Hepatocyte (in vitro differentiated cells): ENCODE measurements at regions not wholly inside any gene's neighbourhood (a gene's known extent, or its start where the extent isn't known, plus 50 kb on each side); places are given as distances from the start of the nearest gene placed in this dataset.

ENCODE experiments used
- DNase-seq: peaks from one replicate; pipeline ENCODE4 v3.0.0-alpha.2; 2016; ENCODE audit warnings: low spot score
- H2AFZ ChIP-seq: fragments of 200-600 bp; sonication (generic); 2 replicates; pipeline ENCODE4 v1.6.0; 2016; ENCODE audit warnings: antibody characterized with exemption, mild to moderate bottlenecking
- H3K27ac ChIP-seq: fragments of 200-600 bp; sonication (generic); 2 replicates; pipeline ENCODE4 v1.5.1; 2016; ENCODE audit warnings: mild to moderate bottlenecking
- H3K27me3 ChIP-seq: fragments of 200-600 bp; sonication (generic); 2 replicates; pipeline ENCODE4 v1.6.1; 2016
- H3K36me3 ChIP-seq: fragments of 200-600 bp; sonication (generic); replicated peaks from 2 replicates; pipeline ENCODE4 v1.5.1; 2016; ENCODE audit warnings: low read depth; ENCODE audit not compliant: insufficient read depth
- H3K4me1 ChIP-seq: fragments of 200-600 bp; sonication (generic); 2 replicates; pipeline ENCODE4 v1.5.1; 2016; ENCODE audit warnings: mild to moderate bottlenecking, moderate library complexity; ENCODE audit not compliant: insufficient read depth
- H3K4me2 ChIP-seq: fragments of 200-600 bp; sonication (generic); 2 replicates; pipeline ENCODE4 v1.6.0; 2016
- H3K4me3 ChIP-seq: fragments of 200-600 bp; sonication (generic); 2 replicates; pipeline ENCODE4 v1.5.1; 2016; ENCODE audit warnings: mild to moderate bottlenecking
- H3K79me2 ChIP-seq: fragments of 200-600 bp; sonication (generic); 2 replicates; pipeline ENCODE4 v1.6.0; 2017; ENCODE audit warnings: mild to moderate bottlenecking
- H3K9me2 ChIP-seq: fragments of 200-600 bp; sonication (generic); replicated peaks from 2 replicates; pipeline ENCODE4 v1.6.0; 2017; ENCODE audit warnings: mild to moderate bottlenecking; ENCODE audit not compliant: insufficient read depth
- H3K9me3 ChIP-seq: fragments of 200-600 bp; sonication (generic); 2 replicates; pipeline ENCODE4 v1.5.1; 2016; ENCODE audit warnings: low read depth, mild to moderate bottlenecking
- H4K20me1 ChIP-seq: fragments of 200-600 bp; sonication (generic); 2 replicates; pipeline ENCODE4 v1.6.0; 2016; ENCODE audit warnings: mild to moderate bottlenecking; ENCODE audit not compliant: insufficient read depth, poor library complexity, severe bottlenecking
- EZH2 ChIP-seq: fragments of 200-600 bp; sonication (generic); IDR thresholded peaks from 2 replicates; pipeline ENCODE4 v1.6.1; 2016; ENCODE audit warnings: antibody characterized with exemption, mild to moderate bottlenecking, borderline replicate concordance
- EZH2phosphoT487 ChIP-seq: fragments of 200-600 bp; sonication (generic); IDR thresholded peaks from one replicate; pipeline ENCODE4 v1.6.1; 2018; ENCODE audit warnings: antibody characterized with exemption, mild to moderate bottlenecking, low read depth, moderate library complexity; ENCODE audit not compliant: unreplicated experiment, severe bottlenecking
- WGBS: methylation state at CpG from one replicate; pipeline ENCODE4 v1.1.6; 2016; ENCODE audit warnings: low lambda C conversion rate; ENCODE audit errors: missing lambda C conversion rate; 5-methylcytosine and 5-hydroxymethylcytosine counted together
- TF ChIP-seq, protein P1 (sequence below): fragments of 200-600 bp; sonication (generic); IDR thresholded peaks from 2 replicates; pipeline ENCODE4 v1.5.1; 2016; ENCODE audit warnings: antibody characterized with exemption, mild to moderate bottlenecking; ENCODE audit not compliant: poor library complexity

DNA sequence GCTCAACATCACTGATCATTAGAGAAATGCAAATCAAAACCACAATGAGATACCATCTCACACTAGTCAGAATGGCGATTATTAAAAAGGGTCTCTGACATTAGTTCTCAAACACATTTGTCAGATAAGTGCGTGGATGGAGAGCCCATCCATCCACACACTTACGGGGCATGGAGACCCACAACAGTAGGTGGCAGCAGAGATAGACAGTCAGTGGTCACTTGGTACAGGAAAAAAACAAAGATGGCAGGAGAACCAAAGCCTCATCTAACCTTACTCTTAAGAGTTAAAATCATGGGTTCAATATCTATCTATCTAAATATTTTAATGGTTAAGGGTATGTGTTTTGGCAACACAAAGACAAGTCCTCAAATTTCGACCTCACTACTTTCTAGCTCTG lies 1378.7 kb upstream of the C9orf72 start:
- WGBS: 89% methylated on average over 4 of the region's 4 CpGs
- H4K20me1 ChIP-seq: no peaks in the 10 kb centered on the region
- no peak overlapping the region for H3K4me3 ChIP-seq
- DNase-seq: no peak
- no peak overlapping the region for H3K27ac ChIP-seq
- no peaks in the 10 kb centered on the region for H3K9me3 ChIP-seq
- no peaks in the 10 kb centered on the region for H3K9me2 ChIP-seq
- TF ChIP-seq EZH2phosphoT487 (no peak), EZH2 (no peak)
- TF ChIP-seq, protein P1, sequence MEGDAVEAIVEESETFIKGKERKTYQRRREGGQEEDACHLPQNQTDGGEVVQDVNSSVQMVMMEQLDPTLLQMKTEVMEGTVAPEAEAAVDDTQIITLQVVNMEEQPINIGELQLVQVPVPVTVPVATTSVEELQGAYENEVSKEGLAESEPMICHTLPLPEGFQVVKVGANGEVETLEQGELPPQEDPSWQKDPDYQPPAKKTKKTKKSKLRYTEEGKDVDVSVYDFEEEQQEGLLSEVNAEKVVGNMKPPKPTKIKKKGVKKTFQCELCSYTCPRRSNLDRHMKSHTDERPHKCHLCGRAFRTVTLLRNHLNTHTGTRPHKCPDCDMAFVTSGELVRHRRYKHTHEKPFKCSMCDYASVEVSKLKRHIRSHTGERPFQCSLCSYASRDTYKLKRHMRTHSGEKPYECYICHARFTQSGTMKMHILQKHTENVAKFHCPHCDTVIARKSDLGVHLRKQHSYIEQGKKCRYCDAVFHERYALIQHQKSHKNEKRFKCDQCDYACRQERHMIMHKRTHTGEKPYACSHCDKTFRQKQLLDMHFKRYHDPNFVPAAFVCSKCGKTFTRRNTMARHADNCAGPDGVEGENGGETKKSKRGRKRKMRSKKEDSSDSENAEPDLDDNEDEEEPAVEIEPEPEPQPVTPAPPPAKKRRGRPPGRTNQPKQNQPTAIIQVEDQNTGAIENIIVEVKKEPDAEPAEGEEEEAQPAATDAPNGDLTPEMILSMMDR: peak; percentile 4
- no peaks in the 10 kb centered on the region for H3K36me3 ChIP-seq
- no peak overlapping the region for H2AFZ ChIP-seq
- H3K4me1 ChIP-seq: no peaks in the 10 kb centered on the region
- no peak overlapping the region for H3K4me2 ChIP-seq
- no peaks in the 10 kb centered on the region for H3K27me3 ChIP-seq
- H3K79me2 ChIP-seq: no peaks in the 10 kb centered on the region

DNA sequence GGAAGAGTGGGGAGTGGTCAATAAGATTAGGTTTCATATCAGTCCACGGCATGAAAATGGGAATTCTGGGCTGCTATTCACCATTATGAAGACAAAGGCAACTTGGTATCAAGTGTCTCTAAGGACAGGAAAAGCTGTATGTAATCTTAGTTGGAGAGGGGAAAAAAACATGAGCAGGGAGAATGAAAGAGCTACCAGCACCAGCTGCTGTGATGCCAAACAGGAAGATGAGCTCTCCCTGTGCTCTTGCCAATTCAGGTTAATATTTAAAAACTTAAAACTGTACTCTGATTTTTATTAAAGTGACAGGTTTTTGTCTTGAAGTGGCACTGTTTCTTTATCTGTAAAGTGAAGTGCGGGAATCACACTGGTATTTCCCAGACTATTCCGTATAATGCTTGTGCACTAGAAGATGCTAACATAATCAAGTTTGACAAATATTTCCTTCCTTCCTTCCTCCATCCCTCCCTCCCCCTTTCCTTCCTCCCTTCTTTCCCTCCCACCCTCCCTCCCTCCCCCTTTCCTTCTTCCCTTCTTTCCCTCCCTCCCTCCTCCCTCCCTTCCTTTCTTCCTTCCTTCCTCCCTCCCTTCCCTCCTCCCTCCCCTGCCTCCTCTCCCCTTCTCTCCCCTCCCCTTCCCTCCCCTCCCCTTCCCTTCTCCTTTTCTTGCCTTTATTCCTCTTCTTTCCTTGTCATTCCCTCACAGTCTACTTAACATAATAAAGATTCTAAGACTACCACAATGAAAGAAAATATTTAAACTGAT lies 1383.0 kb upstream of the C9orf72 start:
- 82% methylated on average over 3 of the region's 3 CpGs for WGBS
- H2AFZ ChIP-seq: no peak overlapping the region
- DNase-seq: no peak
- no peaks in the 10 kb centered on the region for H3K9me2 ChIP-seq
- H3K27me3 ChIP-seq: no peaks in the 10 kb centered on the region
- no peak overlapping the region for H3K27ac ChIP-seq
- TF ChIP-seq, protein P1: no peak
- TF ChIP-seq EZH2: no peak
- TF ChIP-seq EZH2phosphoT487: no peak
- no peaks in the 10 kb centered on the region for H3K79me2 ChIP-seq
- H3K36me3 ChIP-seq: no peaks in the 10 kb centered on the region
- H3K4me1 ChIP-seq: no peaks in the 10 kb centered on the region
- no peak overlapping the region for H3K4me2 ChIP-seq
- no peak overlapping the region for H3K4me3 ChIP-seq
- H3K9me3 ChIP-seq: no peaks in the 10 kb centered on the region
- H4K20me1 ChIP-seq: no peaks in the 10 kb centered on the region

DNA sequence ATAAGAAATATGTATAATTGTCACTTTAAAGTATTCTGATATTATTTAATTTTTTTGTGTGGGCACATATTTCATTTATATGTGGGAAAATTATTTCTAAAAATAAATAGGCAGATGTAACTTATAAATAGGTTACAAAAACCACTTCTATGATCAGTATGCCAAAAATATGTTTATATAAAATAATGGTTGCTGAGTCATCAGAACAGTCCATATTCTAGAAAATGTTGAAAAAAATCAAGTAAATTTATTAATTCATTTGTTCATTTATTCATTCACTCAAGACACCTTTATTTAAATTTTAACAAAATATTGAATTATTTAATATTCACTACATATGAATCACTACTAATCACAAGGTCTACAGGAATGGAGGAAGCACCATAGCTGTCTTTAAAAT lies 1387.3 kb upstream of the C9orf72 start:
- no peak overlapping the region for H3K27ac ChIP-seq
- H3K9me2 ChIP-seq: no peaks in the 10 kb centered on the region

More for the DNA sequence above, 1387.3 kb upstream of the C9orf72 start:
- no peak overlapping the region for H3K4me2 ChIP-seq
- H3K9me3 ChIP-seq: no peaks in the 10 kb centered on the region
- DNase-seq: no peak
- no peaks in the 10 kb centered on the region for H3K79me2 ChIP-seq
- no peaks in the 10 kb centered on the region for H3K36me3 ChIP-seq
- no peaks in the 10 kb centered on the region for H4K20me1 ChIP-seq
- H3K4me1 ChIP-seq: no peaks in the 10 kb centered on the region
- H3K27me3 ChIP-seq: no peaks in the 10 kb centered on the region
- no peak overlapping the region for H2AFZ ChIP-seq
- TF ChIP-seq, protein P1: no peak
- TF ChIP-seq EZH2phosphoT487: no peak
- no peak for TF ChIP-seq EZH2
- H3K4me3 ChIP-seq: no peak overlapping the region
